SK-N-SH (cell line): ENCODE measurements at regions not wholly inside any gene's neighbourhood (a gene's known extent, or its start where the extent isn't known, plus 50 kb on each side); places are given as distances from the start of the nearest gene placed in this dataset.

ENCODE experiments used
- EP300 ChIP-seq, 2 experiments: IDR thresholded peaks; 2 replicates each; pipeline versions ENCODE4 v1.4.0 to v1.6.1; 2012; ENCODE audit warnings: borderline replicate concordance in 1 of 2, low read depth in 1 of 2, low read length in 1 of 2
- FOSL2 ChIP-seq: IDR thresholded peaks from 2 replicates; pipeline ENCODE4 v1.4.0; 2012; ENCODE audit warnings: low read depth, mild to moderate bottlenecking, moderate library complexity, borderline replicate concordance
- JUND ChIP-seq: IDR thresholded peaks from 2 replicates; pipeline ENCODE4 v1.4.0; 2012
- NFIC ChIP-seq: IDR thresholded peaks from 2 replicates; pipeline ENCODE4 v1.4.0; 2012; ENCODE audit warnings: borderline replicate concordance
- NRF1 ChIP-seq: IDR thresholded peaks from 2 replicates; pipeline ENCODE4 v1.6.1; 2012; ENCODE audit warnings: low read depth, mild to moderate bottlenecking, low read length
- POLR2AphosphoS5 ChIP-seq: IDR thresholded peaks from 2 replicates; pipeline ENCODE4 v1.6.1; 2012; ENCODE audit warnings: low read depth, low read length
- RAD21 ChIP-seq: IDR thresholded peaks from 2 replicates; pipeline ENCODE4 v1.6.1; 2012; ENCODE audit warnings: mild to moderate bottlenecking, low read length
- RFX5 ChIP-seq: IDR thresholded peaks from 2 replicates; pipeline ENCODE4 v1.6.1; 2012; ENCODE audit warnings: mild to moderate bottlenecking, improper control_type of control experiment, low read length
- TAF1 ChIP-seq: IDR thresholded peaks from 2 replicates; pipeline ENCODE4 v1.6.1; 2012; ENCODE audit warnings: low read depth, mild to moderate bottlenecking, low read length, moderate library complexity, borderline replicate concordance
- USF2 ChIP-seq: fragments of 150-350 bp; IDR thresholded peaks from 2 replicates; pipeline ENCODE4 v1.6.1; 2017; ENCODE audit warnings: antibody characterized with exemption, low read length, low read depth, borderline replicate concordance
- TF ChIP-seq, protein P1 (sequence below): fragments of 200-600 bp; sonication (generic); IDR thresholded peaks from 2 replicates; pipeline ENCODE4 v1.6.1; 2017; ENCODE audit warnings: antibody characterized with exemption, mild to moderate bottlenecking, moderate library complexity
- TF ChIP-seq, protein P2 (sequence below): IDR thresholded peaks from 2 replicates; pipeline ENCODE4 v1.4.0; 2012; ENCODE audit warnings: low read depth, borderline replicate concordance
- TF ChIP-seq, protein P3 (sequence below): IDR thresholded peaks from 2 replicates; pipeline ENCODE4 v1.4.0; 2012; ENCODE audit warnings: low read depth
- TF ChIP-seq, protein P4 (sequence below): fragments of 150-350 bp; IDR thresholded peaks from 2 replicates; pipeline ENCODE4 v1.6.1; 2016; ENCODE audit warnings: mild to moderate bottlenecking, low read depth, low read length

GRCh38 chr21:15462092-15462491 lies 267.7 kb upstream of the USP25 start:
- TF ChIP-seq, protein P1, sequence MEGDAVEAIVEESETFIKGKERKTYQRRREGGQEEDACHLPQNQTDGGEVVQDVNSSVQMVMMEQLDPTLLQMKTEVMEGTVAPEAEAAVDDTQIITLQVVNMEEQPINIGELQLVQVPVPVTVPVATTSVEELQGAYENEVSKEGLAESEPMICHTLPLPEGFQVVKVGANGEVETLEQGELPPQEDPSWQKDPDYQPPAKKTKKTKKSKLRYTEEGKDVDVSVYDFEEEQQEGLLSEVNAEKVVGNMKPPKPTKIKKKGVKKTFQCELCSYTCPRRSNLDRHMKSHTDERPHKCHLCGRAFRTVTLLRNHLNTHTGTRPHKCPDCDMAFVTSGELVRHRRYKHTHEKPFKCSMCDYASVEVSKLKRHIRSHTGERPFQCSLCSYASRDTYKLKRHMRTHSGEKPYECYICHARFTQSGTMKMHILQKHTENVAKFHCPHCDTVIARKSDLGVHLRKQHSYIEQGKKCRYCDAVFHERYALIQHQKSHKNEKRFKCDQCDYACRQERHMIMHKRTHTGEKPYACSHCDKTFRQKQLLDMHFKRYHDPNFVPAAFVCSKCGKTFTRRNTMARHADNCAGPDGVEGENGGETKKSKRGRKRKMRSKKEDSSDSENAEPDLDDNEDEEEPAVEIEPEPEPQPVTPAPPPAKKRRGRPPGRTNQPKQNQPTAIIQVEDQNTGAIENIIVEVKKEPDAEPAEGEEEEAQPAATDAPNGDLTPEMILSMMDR, result no peak
- TF ChIP-seq JUND (no peak), USF2 (no peak), NRF1 (no peak), FOSL2 (no peak), EP300 (IDR thresholded peaks at IDR 0.05; ENCODE audit: borderline replicate concordance in 1 of 2, low read depth in 1 of 2, low read length in 1 of 2) (no peak), RFX5 (no peak), NFIC (no peak), POLR2AphosphoS5 (no peak), TAF1 (no peak), RAD21 (no peak)
- TF ChIP-seq, protein P2, sequence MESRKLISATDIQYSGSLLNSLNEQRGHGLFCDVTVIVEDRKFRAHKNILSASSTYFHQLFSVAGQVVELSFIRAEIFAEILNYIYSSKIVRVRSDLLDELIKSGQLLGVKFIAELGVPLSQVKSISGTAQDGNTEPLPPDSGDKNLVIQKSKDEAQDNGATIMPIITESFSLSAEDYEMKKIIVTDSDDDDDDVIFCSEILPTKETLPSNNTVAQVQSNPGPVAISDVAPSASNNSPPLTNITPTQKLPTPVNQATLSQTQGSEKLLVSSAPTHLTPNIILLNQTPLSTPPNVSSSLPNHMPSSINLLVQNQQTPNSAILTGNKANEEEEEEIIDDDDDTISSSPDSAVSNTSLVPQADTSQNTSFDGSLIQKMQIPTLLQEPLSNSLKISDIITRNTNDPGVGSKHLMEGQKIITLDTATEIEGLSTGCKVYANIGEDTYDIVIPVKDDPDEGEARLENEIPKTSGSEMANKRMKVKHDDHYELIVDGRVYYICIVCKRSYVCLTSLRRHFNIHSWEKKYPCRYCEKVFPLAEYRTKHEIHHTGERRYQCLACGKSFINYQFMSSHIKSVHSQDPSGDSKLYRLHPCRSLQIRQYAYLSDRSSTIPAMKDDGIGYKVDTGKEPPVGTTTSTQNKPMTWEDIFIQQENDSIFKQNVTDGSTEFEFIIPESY, result no peak
- TF ChIP-seq, protein P3, sequence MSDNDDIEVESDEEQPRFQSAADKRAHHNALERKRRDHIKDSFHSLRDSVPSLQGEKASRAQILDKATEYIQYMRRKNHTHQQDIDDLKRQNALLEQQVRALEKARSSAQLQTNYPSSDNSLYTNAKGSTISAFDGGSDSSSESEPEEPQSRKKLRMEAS, result no peak
- TF ChIP-seq, protein P4, sequence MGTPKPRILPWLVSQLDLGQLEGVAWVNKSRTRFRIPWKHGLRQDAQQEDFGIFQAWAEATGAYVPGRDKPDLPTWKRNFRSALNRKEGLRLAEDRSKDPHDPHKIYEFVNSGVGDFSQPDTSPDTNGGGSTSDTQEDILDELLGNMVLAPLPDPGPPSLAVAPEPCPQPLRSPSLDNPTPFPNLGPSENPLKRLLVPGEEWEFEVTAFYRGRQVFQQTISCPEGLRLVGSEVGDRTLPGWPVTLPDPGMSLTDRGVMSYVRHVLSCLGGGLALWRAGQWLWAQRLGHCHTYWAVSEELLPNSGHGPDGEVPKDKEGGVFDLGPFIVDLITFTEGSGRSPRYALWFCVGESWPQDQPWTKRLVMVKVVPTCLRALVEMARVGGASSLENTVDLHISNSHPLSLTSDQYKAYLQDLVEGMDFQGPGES, result no peak
